ENCODE measurements at regions not wholly inside any gene's neighbourhood (a gene's known extent, or its start where the extent isn't known, plus 50 kb on each side); places are given as distances from the start of the nearest gene placed in this dataset.
"Not testable (repeated sequence)": the region's sequence is repeated elsewhere in the genome, so short reads cannot be mapped to it uniquely, and the experiment has no call there.

- Histone ChIP-seq H3K27ac (no peak overlapping the region), H3K36me3 (no peaks in the 10 kb centered on the region), H3K4me3 (no peak overlapping the region), H3K9me3 (replicated peaks) (no peaks in the 10 kb centered on the region), H3K4me1 (replicated peaks) (no peaks in the 10 kb centered on the region), H3K27me3 (replicated peaks) (no peaks in the 10 kb centered on the region)
- DNase-seq (ENCODE audit: low read depth in 1 of 2, low spot score in 2 of 2): no peak
Observed at GRCh38 chr15:96123630-96124187, 206.8 kb upstream of the NR2F2 start.

GRCh38 chr15:96124436-96124835 is 206.1 kb upstream of the NR2F2 start:
- H3K27ac ChIP-seq: no peak overlapping the region
- DNase-seq (ENCODE audit: low read depth in 1 of 2, low spot score in 2 of 2): no peak
- H3K36me3 ChIP-seq: no peaks in the 10 kb centered on the region
- no peaks in the 10 kb centered on the region for H3K4me1 ChIP-seq (replicated peaks)
- no peaks in the 10 kb centered on the region for H3K27me3 ChIP-seq (replicated peaks)
- no peaks in the 10 kb centered on the region for H3K9me3 ChIP-seq (replicated peaks)
- no peak overlapping the region for H3K4me3 ChIP-seq

GRCh38 chr15:96125721-96126415 is 204.6 kb upstream of the NR2F2 start:
- Histone ChIP-seq H3K4me1 (replicated peaks) (no peaks in the 10 kb centered on the region), H3K9me3 (replicated peaks) (no peaks in the 10 kb centered on the region), H3K4me3 (no peak overlapping the region), H3K27ac (no peak overlapping the region), H3K36me3 (no peaks in the 10 kb centered on the region), H3K27me3 (replicated peaks) (no peaks in the 10 kb centered on the region)
- no peak for DNase-seq (ENCODE audit: low read depth in 1 of 2, low spot score in 2 of 2)

GRCh38 chr15:96126859-96127258 is 203.6 kb upstream of the NR2F2 start:
- Histone ChIP-seq H3K27ac (no peak overlapping the region), H3K4me1 (replicated peaks) (no peaks in the 10 kb centered on the region)
- DNase-seq (ENCODE audit: low read depth in 1 of 2, low spot score in 2 of 2): no peak

GRCh38 chr15:96130734-96131133 is 199.8 kb upstream of the NR2F2 start:
- no peak for DNase-seq (ENCODE audit: low read depth in 1 of 2, low spot score in 2 of 2)
- H3K27ac ChIP-seq: no peak overlapping the region
- H3K4me3 ChIP-seq: no peak overlapping the region
- no peaks in the 10 kb centered on the region for H3K27me3 ChIP-seq (replicated peaks)
- H3K4me1 ChIP-seq (replicated peaks): no peaks in the 10 kb centered on the region
- no peaks in the 10 kb centered on the region for H3K9me3 ChIP-seq (replicated peaks)
- H3K36me3 ChIP-seq: no peaks in the 10 kb centered on the region

More at GRCh38 chr15:96126859-96127258, 203.6 kb upstream of the NR2F2 start:
- Histone ChIP-seq H3K4me3 (no peak overlapping the region), H3K9me3 (replicated peaks) (no peaks in the 10 kb centered on the region), H3K27me3 (replicated peaks) (no peaks in the 10 kb centered on the region), H3K36me3 (no peaks in the 10 kb centered on the region)

- no peaks in the 10 kb centered on the region for H3K36me3 ChIP-seq
- no peaks in the 10 kb centered on the region for H3K4me1 ChIP-seq (replicated peaks)
- no peak overlapping the region for H3K27ac ChIP-seq
- H3K4me3 ChIP-seq: no peak overlapping the region
- H3K27me3 ChIP-seq (replicated peaks): no peaks in the 10 kb centered on the region
- no peak for DNase-seq (ENCODE audit: low read depth in 1 of 2, low spot score in 2 of 2)
- H3K9me3 ChIP-seq (replicated peaks): no peaks in the 10 kb centered on the region
Observed at GRCh38 chr15:96132126-96132525, 198.4 kb upstream of the NR2F2 start.

- H3K4me3 ChIP-seq: no peak overlapping the region
- H3K4me1 ChIP-seq (replicated peaks): no peaks in the 10 kb centered on the region
- H3K27me3 ChIP-seq (replicated peaks): no peaks in the 10 kb centered on the region
- no peaks in the 10 kb centered on the region for H3K9me3 ChIP-seq (replicated peaks)
- no peak overlapping the region for H3K27ac ChIP-seq
- no peaks in the 10 kb centered on the region for H3K36me3 ChIP-seq
- DNase-seq (ENCODE audit: low read depth in 1 of 2, low spot score in 2 of 2): no peak
Observed at GRCh38 chr15:96135166-96136093, 195.1 kb upstream of the NR2F2 start.

- no peaks in the 10 kb centered on the region for H3K9me3 ChIP-seq (replicated peaks)
- H3K36me3 ChIP-seq: no peaks in the 10 kb centered on the region
- no peak overlapping the region for H3K4me3 ChIP-seq
- H3K4me1 ChIP-seq (replicated peaks): no peaks in the 10 kb centered on the region
- H3K27me3 ChIP-seq (replicated peaks): no peaks in the 10 kb centered on the region
- no peak overlapping the region for H3K27ac ChIP-seq
- DNase-seq (ENCODE audit: low read depth in 1 of 2, low spot score in 2 of 2): no peak
Observed at GRCh38 chr15:96138985-96139384, 191.5 kb upstream of the NR2F2 start.

GRCh38 chr15:96142498-96142897 is 188.0 kb upstream of the NR2F2 start:
- DNase-seq (ENCODE audit: low read depth in 1 of 2, low spot score in 2 of 2): no peak

GRCh38 chr15:96144734-96145133 is 185.8 kb upstream of the NR2F2 start:
- H3K4me1 ChIP-seq (replicated peaks): no peaks in the 10 kb centered on the region
- no peak overlapping the region for H3K4me3 ChIP-seq
- no peak for DNase-seq (ENCODE audit: low read depth in 1 of 2, low spot score in 2 of 2)
- no peak overlapping the region for H3K27ac ChIP-seq
- no peaks in the 10 kb centered on the region for H3K36me3 ChIP-seq
- H3K27me3 ChIP-seq (replicated peaks): no peaks in the 10 kb centered on the region
- no peaks in the 10 kb centered on the region; the same call in 1 of the 2 replicates for H3K9me3 ChIP-seq (replicated peaks)

More at GRCh38 chr15:96142498-96142897, 188.0 kb upstream of the NR2F2 start:
- Histone ChIP-seq H3K27me3 (replicated peaks) (no peaks in the 10 kb centered on the region), H3K36me3 (no peaks in the 10 kb centered on the region), H3K9me3 (replicated peaks) (no peaks in the 10 kb centered on the region; the same call in 1 of the 2 replicates), H3K4me3 (no peak overlapping the region), H3K27ac (no peak overlapping the region), H3K4me1 (replicated peaks) (no peaks in the 10 kb centered on the region)

GRCh38 chr15:96146726-96147125 is 183.8 kb upstream of the NR2F2 start:
- no peaks in the 10 kb centered on the region for H3K4me1 ChIP-seq (replicated peaks)
- H3K27ac ChIP-seq: no peak overlapping the region
- H3K27me3 ChIP-seq (replicated peaks): no peaks in the 10 kb centered on the region
- no peak overlapping the region for H3K4me3 ChIP-seq
- H3K9me3 ChIP-seq (replicated peaks): no peaks in the 10 kb centered on the region; the same call in 1 of the 2 replicates
- H3K36me3 ChIP-seq: no peaks in the 10 kb centered on the region
- DNase-seq (ENCODE audit: low read depth in 1 of 2, low spot score in 2 of 2): no peak

GRCh38 chr15:96147267-96147666 is 183.2 kb upstream of the NR2F2 start:
- H3K36me3 ChIP-seq: no peaks in the 10 kb centered on the region
- no peak overlapping the region for H3K27ac ChIP-seq
- H3K27me3 ChIP-seq (replicated peaks): no peaks in the 10 kb centered on the region
- DNase-seq (ENCODE audit: low read depth in 1 of 2, low spot score in 2 of 2): no peak
- no peak overlapping the region for H3K4me3 ChIP-seq
- H3K4me1 ChIP-seq (replicated peaks): no peaks in the 10 kb centered on the region
- no peaks in the 10 kb centered on the region; the same call in 1 of the 2 replicates for H3K9me3 ChIP-seq (replicated peaks)

GRCh38 chr15:96150254-96150653 is 180.2 kb upstream of the NR2F2 start:
- H3K4me3 ChIP-seq: no peak overlapping the region
- H3K36me3 ChIP-seq: no peaks in the 10 kb centered on the region
- DNase-seq (ENCODE audit: low read depth in 1 of 2, low spot score in 2 of 2): no peak
- H3K9me3 ChIP-seq (replicated peaks): no peaks in the 10 kb centered on the region
- no peak overlapping the region for H3K27ac ChIP-seq
- H3K27me3 ChIP-seq (replicated peaks): no peaks in the 10 kb centered on the region
- no peaks in the 10 kb centered on the region for H3K4me1 ChIP-seq (replicated peaks)

GRCh38 chr15:96151749-96152148 is 178.8 kb upstream of the NR2F2 start:
- H3K9me3 ChIP-seq (replicated peaks): not testable (repeated sequence)

More at GRCh38 chr15:96151749-96152148, 178.8 kb upstream of the NR2F2 start:
- H3K27me3 ChIP-seq (replicated peaks); H3K36me3 ChIP-seq; H3K27ac ChIP-seq; H3K4me1 ChIP-seq (replicated peaks); H3K4me3 ChIP-seq; DNase-seq (ENCODE audit: low read depth in 1 of 2, low spot score in 2 of 2): not testable (repeated sequence)
